HG03442 (cell line): ENCODE measurements at regions not wholly inside any gene's neighbourhood (a gene's known extent, or its start where the extent isn't known, plus 50 kb on each side); places are given as distances from the start of the nearest gene placed in this dataset.
"Not testable (repeated sequence)": the region's sequence is repeated elsewhere in the genome, so short reads cannot be mapped to it uniquely, and the experiment has no call there.

Experiments used
- ATAC-seq: cut with Tn5 transposase; IDR thresholded peaks from one replicate; pipeline ENCODE4 v1.9.1; 2021; ENCODE audit warnings: mild to moderate bottlenecking, moderate library complexity; ENCODE audit not compliant: unreplicated experiment

- no peak for ATAC-seq
Observed at GRCh38 chr12:104906695-104907094, 51.4 kb downstream of the SLC41A2 start.

GRCh38 chr12:104905446-104905845 lies 52.6 kb downstream of the SLC41A2 start:
- not testable (repeated sequence) for ATAC-seq

- no peak for ATAC-seq
Observed at GRCh38 chr12:104903648-104904423, 54.3 kb downstream of the SLC41A2 start.

GRCh38 chr12:104902125-104902524 lies 56.0 kb downstream of the SLC41A2 start:
- no peak for ATAC-seq

GRCh38 chr12:104896710-104897109 lies 61.4 kb downstream of the SLC41A2 start:
- no peak for ATAC-seq

DNA sequence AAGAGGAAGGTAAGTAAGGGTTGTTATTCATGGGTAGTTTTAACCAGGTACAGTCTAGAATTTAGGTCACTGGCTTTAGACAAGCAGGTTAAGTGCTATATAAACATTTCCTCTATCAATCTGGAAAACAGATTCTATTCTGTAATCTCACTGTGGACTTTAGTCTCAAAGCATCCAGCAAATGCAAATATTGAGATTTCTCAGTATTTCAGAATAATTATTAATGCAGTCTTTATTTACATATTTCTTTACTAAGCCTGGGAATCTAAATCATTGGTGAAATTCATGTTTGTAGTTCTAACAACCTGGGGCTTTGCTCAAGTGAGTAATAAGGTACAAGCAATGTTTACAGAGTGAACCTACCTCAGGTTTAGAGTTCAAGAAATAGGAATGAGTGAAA lies 61.9 kb downstream of the SLC41A2 start:
- no peak for ATAC-seq

- ATAC-seq, result no peak
Observed at GRCh38 chr12:104895415-104895814, 62.7 kb downstream of the SLC41A2 start.

GRCh38 chr12:104890476-104891096 lies 67.5 kb downstream of the SLC41A2 start:
- no peak for ATAC-seq

- ATAC-seq, result no peak
Observed at GRCh38 chr12:104889735-104890134, 68.4 kb downstream of the SLC41A2 start.

GRCh38 chr12:104888892-104889291 lies 69.2 kb downstream of the SLC41A2 start:
- no peak for ATAC-seq

GRCh38 chr12:104888481-104888880 lies 69.6 kb downstream of the SLC41A2 start:
- ATAC-seq, result no peak

GRCh38 chr12:104887452-104887851 lies 70.6 kb downstream of the SLC41A2 start:
- no peak for ATAC-seq

GRCh38 chr12:104886418-104887401 lies 71.4 kb downstream of the SLC41A2 start:
- ATAC-seq, result no peak

DNA sequence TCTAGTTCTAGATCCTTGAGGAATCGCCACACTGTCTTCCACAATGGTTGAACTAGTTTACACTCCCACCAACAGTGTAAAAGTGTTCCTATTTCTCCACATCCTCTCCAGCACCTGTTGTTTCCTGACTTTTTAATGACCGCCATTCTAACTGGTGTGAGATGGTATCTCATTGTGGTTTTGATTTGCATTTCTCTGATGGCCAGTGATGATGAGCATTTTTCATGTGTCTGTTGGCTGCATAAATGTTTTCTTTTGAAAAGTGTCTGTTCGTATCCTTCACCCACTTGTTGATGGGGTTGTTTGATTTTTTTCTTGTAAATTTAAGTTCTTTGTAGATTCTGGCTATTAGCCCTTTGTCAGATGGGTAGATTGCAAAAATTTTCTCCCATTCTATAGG lies 79.2 kb downstream of the SLC41A2 start:
- ATAC-seq, result not testable (repeated sequence)

GRCh38 chr12:104877103-104877705 lies 80.9 kb downstream of the SLC41A2 start:
- ATAC-seq, result no peak

DNA sequence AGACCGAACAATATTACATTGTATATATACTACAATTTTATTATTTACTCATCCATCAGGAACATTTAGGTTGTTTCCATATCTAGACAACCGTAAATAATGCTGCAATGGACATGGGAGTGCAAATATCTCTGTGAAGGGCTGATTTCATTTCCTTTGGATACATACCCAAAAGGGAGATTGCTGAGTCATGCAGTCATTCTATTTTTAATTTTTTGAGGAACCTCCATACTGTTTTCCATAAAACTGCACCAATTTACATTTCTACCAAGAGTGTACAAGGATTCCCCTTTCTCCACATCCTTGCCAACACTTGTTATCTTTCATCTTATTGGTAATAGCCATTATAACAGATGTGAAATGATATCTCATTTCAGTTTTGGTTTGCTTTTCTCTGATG lies 84.7 kb downstream of the SLC41A2 start:
- ATAC-seq, result no peak

GRCh38 chr12:104870797-104871196 lies 87.3 kb downstream of the SLC41A2 start:
- ATAC-seq, result peak; percentile 46

DNA sequence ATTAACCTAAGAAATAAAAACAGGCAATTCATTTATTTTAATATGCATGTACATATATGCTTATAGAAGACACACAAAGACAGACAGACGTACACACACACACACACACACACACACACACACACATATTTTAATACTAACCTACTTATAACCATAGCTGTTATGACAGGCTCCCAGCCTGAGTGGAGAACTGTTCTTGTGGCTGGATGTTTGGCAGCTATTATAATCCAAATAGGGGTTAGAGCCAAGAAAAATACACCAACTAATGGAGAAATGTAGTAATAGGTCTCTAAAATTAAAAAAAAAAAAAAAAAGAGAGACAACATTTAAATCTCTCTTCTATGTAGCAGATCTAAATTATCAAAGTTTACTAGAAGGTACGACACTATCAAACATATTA lies 91.8 kb downstream of the SLC41A2 start:
- no peak for ATAC-seq

DNA sequence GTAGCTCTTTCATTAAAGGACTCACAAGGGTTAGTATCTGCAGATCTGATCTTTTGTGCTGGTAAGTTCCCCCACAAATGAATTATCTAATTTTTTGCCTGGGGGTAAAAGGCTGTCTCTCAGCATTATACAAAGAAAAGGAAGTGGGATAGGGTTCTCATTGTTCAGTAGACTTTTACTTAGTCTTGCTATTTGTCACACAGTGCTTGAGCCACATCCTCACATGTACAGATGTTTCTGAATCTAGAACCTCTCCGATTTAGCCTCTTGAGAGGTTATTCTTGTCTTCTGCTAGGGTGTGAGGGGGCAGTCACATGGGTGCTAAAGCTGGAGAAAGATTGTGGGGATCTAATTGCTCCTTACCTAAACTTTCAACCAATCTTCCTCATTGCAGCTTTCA lies 93.0 kb downstream of the SLC41A2 start:
- ATAC-seq, result peak; percentile 81

DNA sequence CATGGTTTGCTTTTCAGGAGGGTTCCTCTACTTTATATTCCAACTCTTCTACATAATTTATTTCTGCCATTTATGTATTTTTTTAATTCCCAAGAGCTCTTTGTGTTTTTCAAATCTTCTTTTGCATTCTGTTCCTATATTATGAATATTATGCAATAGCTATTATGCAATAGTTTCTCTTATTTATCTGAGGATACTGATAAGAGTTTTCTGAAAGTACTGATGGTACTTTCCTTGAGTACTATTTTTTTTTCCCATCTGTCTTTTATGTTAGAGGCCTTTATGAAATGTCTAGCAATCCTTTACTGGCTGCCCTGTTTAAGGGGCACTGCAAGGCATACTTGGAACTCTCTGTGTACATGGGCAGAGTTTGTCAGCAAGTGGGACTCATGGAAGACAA lies 93.4 kb downstream of the SLC41A2 start:
- ATAC-seq, result no peak
